ENCODE measurements at regions not wholly inside any gene's neighbourhood (a gene's known extent, or its start where the extent isn't known, plus 50 kb on each side); places are given as distances from the start of the nearest gene placed in this dataset.

DNA sequence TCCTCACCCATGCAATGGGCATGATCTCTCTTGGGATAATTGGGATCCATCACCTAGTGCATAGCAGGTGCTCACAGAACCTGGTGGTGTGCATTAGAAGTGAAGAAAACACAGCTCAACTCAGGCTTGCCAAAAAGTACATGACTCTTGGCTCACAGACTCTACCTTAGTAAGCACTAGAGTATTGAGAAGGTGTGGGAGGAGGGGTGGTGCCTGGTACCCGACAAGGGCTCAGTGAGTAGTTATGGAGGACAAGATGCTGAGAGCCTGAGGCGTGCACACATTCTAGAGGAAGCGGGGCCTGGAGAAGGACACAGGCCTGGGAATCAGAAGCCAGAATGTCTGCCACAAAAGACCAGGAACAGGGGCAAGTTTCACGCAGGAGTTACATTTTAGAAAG, 100.3 kb upstream of the GRIK3 start:
- intact Hi-C loops (cut with DNase I), result no loop called here
- H3K4me3 ChIP-seq, result no peak overlapping the region

DNA sequence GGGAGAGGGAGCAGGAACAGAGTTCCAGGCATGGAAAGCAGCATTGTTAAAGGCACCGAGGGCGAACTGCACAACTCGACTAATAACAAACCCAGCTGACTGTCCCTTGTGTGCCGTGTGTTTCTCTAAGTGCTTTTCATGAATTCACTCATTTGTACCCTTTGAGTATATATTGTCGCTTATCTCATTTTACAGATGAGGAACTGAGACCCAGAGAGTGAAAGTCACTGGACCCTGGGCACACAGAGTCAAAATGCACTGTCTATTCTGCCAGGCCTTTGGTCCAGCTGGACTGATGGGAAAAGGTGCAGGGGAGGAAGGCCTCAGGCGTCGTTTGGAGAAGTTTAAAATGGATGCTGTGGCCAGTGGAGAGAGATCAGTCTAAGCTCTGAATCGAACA, 100.7 kb upstream of the GRIK3 start:
- TF ChIP-seq, protein P1, sequence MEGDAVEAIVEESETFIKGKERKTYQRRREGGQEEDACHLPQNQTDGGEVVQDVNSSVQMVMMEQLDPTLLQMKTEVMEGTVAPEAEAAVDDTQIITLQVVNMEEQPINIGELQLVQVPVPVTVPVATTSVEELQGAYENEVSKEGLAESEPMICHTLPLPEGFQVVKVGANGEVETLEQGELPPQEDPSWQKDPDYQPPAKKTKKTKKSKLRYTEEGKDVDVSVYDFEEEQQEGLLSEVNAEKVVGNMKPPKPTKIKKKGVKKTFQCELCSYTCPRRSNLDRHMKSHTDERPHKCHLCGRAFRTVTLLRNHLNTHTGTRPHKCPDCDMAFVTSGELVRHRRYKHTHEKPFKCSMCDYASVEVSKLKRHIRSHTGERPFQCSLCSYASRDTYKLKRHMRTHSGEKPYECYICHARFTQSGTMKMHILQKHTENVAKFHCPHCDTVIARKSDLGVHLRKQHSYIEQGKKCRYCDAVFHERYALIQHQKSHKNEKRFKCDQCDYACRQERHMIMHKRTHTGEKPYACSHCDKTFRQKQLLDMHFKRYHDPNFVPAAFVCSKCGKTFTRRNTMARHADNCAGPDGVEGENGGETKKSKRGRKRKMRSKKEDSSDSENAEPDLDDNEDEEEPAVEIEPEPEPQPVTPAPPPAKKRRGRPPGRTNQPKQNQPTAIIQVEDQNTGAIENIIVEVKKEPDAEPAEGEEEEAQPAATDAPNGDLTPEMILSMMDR (IDR thresholded peaks at IDR 0.05), result no peak
- no peak for TF ChIP-seq POLR2A (IDR thresholded peaks at IDR 0.05)
- TF ChIP-seq POLR2AphosphoS5 (IDR thresholded peaks at IDR 0.05; ENCODE audit: insufficient read depth in 1 of 2, low read depth in 1 of 2), result no peak
- Histone ChIP-seq H3K4me3 (no peak overlapping the region), H3K36me3 (no peaks in the 10 kb centered on the region), H3K27me3 (no peaks in the 10 kb centered on the region), H3K4me1 (no peaks in the 10 kb centered on the region), H3K27ac (no peak overlapping the region), H3K9me3 (no peaks in the 10 kb centered on the region)
- DNase-seq (ENCODE audit: extremely low spot score in 2 of 2), result no peak
- intact Hi-C loops (cut with DNase I), result no loop called here

More for the DNA sequence above, 100.3 kb upstream of the GRIK3 start:
- no peaks in the 10 kb centered on the region for H3K36me3 ChIP-seq
- no peaks in the 10 kb centered on the region for H3K4me1 ChIP-seq
- no peaks in the 10 kb centered on the region for H3K27me3 ChIP-seq
- TF ChIP-seq POLR2A (IDR thresholded peaks at IDR 0.05) (no peak), POLR2AphosphoS5 (IDR thresholded peaks at IDR 0.05; ENCODE audit: insufficient read depth in 1 of 2, low read depth in 1 of 2) (no peak)
- TF ChIP-seq, protein P1 (IDR thresholded peaks at IDR 0.05), result no peak
- no peaks in the 10 kb centered on the region for H3K9me3 ChIP-seq
- DNase-seq (ENCODE audit: extremely low spot score in 2 of 2), result no peak
- H3K27ac ChIP-seq, result no peak overlapping the region

DNA sequence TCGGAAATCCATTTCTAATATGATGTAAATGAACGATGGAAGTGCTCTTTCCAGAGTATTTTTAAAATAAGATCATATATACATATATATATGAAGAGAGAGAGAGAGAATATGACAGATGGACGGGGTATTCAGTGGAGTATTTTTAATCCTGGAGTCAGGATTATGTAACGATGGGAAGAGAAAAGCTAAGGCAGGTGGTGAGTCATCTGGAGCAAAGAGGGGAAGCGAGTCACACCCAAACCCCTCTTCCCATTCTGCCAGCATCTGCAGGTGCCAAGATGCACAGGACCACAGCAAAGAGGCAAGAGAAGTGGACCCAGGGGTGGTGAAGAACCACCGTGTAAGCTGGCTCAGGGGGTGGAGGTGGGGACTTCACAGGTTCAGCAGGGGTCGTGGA, 102.7 kb upstream of the GRIK3 start:
- no peaks in the 10 kb centered on the region for H3K27me3 ChIP-seq
- no peak for TF ChIP-seq POLR2A (IDR thresholded peaks at IDR 0.05)
- TF ChIP-seq, protein P1 (IDR thresholded peaks at IDR 0.05), result no peak
- TF ChIP-seq POLR2AphosphoS5 (IDR thresholded peaks at IDR 0.05; ENCODE audit: insufficient read depth in 1 of 2, low read depth in 1 of 2), result no peak

DNA sequence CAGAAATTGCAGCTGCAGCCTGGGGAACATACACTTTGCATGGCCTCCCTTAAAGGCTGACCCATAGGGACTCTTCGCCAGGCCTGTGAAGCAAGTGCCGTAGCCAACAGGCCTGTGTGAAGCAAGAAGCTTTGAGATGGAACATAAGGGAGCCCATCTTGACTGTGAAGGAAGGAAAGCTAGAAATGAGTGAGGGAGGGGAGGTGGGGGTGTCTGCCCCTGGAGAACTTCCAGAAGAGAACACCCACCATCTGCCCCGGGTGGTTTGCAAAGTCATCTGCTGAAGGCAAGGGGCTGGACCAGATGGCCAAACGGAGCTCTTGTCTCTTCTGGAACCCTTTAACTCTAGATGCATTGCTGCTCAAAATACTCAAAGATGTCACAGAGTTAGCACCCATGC, 103.3 kb upstream of the GRIK3 start:
- H3K4me3 ChIP-seq, result no peak overlapping the region
- H3K9me3 ChIP-seq, result no peaks in the 10 kb centered on the region
- no peak for DNase-seq (ENCODE audit: extremely low spot score in 2 of 2)
- no peaks in the 10 kb centered on the region for H3K27me3 ChIP-seq
- no peaks in the 10 kb centered on the region for H3K36me3 ChIP-seq
- no peak overlapping the region for H3K27ac ChIP-seq
- intact Hi-C loops (cut with DNase I), result no loop called here
- TF ChIP-seq, protein P1 (IDR thresholded peaks at IDR 0.05), result no peak
- TF ChIP-seq POLR2AphosphoS5 (IDR thresholded peaks at IDR 0.05; ENCODE audit: insufficient read depth in 1 of 2, low read depth in 1 of 2), result no peak
- no peak for TF ChIP-seq POLR2A (IDR thresholded peaks at IDR 0.05)
- no peaks in the 10 kb centered on the region for H3K4me1 ChIP-seq

More for the DNA sequence above, 102.7 kb upstream of the GRIK3 start:
- Histone ChIP-seq H3K9me3 (no peaks in the 10 kb centered on the region), H3K36me3 (no peaks in the 10 kb centered on the region), H3K4me3 (no peak overlapping the region), H3K4me1 (no peaks in the 10 kb centered on the region), H3K27ac (no peak overlapping the region)
- no peak for DNase-seq (ENCODE audit: extremely low spot score in 2 of 2)
- intact Hi-C loops (cut with DNase I), result no loop called here

DNA sequence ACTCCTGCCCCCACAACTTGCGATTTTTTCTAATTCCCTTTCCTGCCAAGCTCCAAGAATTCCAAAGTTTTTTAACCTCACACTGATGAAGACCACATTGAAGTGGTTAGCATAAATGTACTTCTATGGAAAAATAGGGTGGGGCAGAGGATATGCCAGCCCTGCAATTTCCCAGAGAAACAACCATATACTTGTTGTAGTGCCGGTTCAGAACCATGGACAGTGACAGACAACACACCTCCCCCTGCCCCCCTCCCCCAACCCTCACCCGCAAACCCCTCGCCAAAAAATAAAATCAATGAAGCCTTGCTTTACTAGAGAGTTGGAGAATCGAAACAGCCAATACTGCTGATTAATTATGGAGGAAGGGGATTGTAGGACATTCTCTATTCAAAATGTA, 109.5 kb upstream of the GRIK3 start:
- intact Hi-C loops (cut with DNase I), result no loop called here
- H3K4me1 ChIP-seq, result no peaks in the 10 kb centered on the region
- no peak overlapping the region for H3K27ac ChIP-seq
- TF ChIP-seq POLR2AphosphoS5 (IDR thresholded peaks at IDR 0.05; ENCODE audit: insufficient read depth in 1 of 2, low read depth in 1 of 2), result no peak
- TF ChIP-seq, protein P1 (IDR thresholded peaks at IDR 0.05), result no peak
- TF ChIP-seq POLR2A (IDR thresholded peaks at IDR 0.05), result no peak
- peak; percentile 31 to 34 for DNase-seq (ENCODE audit: extremely low spot score in 2 of 2)
- H3K9me3 ChIP-seq, result no peaks in the 10 kb centered on the region
- no peak overlapping the region for H3K4me3 ChIP-seq
- H3K36me3 ChIP-seq, result no peaks in the 10 kb centered on the region
- no peaks in the 10 kb centered on the region for H3K27me3 ChIP-seq
